ENCODE measurements at regions not wholly inside any gene's neighbourhood (a gene's known extent, or its start where the extent isn't known, plus 50 kb on each side); places are given as distances from the start of the nearest gene placed in this dataset.

DNA sequence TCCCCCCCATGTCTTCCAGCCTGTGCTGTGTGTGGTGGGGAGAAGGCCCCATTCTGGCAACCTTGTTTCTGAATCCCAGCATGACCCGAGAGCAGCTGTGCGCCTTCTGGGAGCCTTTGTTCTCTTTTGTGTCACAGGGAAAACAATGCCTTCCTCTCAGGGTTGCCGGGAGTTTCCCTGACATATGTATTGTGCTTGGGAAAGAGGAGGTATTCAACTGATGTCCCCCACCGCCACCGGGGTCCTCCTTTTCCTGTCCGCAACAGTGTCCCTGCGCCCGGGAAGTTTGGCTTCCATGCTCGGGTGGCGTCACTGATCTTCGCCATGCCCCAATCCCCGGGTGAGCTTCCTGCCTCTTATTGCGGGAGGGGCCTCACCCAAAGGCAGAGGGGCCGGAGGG is 77.5 kb upstream of the ASB18 start:
- TF ChIP-seq, protein P1, sequence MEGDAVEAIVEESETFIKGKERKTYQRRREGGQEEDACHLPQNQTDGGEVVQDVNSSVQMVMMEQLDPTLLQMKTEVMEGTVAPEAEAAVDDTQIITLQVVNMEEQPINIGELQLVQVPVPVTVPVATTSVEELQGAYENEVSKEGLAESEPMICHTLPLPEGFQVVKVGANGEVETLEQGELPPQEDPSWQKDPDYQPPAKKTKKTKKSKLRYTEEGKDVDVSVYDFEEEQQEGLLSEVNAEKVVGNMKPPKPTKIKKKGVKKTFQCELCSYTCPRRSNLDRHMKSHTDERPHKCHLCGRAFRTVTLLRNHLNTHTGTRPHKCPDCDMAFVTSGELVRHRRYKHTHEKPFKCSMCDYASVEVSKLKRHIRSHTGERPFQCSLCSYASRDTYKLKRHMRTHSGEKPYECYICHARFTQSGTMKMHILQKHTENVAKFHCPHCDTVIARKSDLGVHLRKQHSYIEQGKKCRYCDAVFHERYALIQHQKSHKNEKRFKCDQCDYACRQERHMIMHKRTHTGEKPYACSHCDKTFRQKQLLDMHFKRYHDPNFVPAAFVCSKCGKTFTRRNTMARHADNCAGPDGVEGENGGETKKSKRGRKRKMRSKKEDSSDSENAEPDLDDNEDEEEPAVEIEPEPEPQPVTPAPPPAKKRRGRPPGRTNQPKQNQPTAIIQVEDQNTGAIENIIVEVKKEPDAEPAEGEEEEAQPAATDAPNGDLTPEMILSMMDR (IDR thresholded peaks at IDR 0.05; ENCODE audit: low read depth, low read length): no peak

GRCh38 chr2:236342507-236342906 is 78.3 kb upstream of the ASB18 start:
- TF ChIP-seq, protein P1 (IDR thresholded peaks at IDR 0.05; ENCODE audit: low read depth, low read length): no peak
- no peak overlapping the region for H3K4me3 ChIP-seq (ENCODE audit: low read depth, low read length)

More for the DNA sequence above, 77.5 kb upstream of the ASB18 start:
- no peak overlapping the region for H3K4me3 ChIP-seq (ENCODE audit: low read depth, low read length)

GRCh38 chr2:236342951-236343350 is 78.7 kb upstream of the ASB18 start:
- TF ChIP-seq, protein P1 (IDR thresholded peaks at IDR 0.05; ENCODE audit: low read depth, low read length): no peak
- no peak overlapping the region for H3K4me3 ChIP-seq (ENCODE audit: low read depth, low read length)

- TF ChIP-seq, protein P1 (IDR thresholded peaks at IDR 0.05; ENCODE audit: low read depth, low read length): peak; percentile 75
- no peak overlapping the region for H3K4me3 ChIP-seq (ENCODE audit: low read depth, low read length)
These were observed 79.4 kb upstream of the ASB18 start for GRCh38 chr2:236343400-236344161.

DNA sequence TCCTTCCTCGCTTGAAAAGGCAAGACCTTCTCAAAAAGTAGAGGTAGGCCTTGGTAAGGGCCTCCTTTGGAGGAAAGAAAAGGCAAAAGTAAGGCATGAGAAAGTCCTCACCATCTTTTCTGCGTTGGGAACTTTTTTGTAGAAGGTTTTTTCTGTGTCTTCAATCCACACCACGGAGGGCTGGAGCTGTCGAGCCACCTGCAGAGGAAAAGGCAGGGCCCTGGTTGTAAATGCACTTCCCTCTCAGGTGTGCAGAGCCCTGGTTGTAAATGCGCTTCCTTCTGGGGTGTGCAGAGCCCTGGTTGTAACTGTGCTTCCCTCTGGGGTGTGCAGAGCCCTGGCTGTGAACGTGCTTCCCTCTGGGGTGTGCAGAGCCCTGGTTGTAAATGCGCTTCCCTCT is 80.2 kb upstream of the ASB18 start:
- TF ChIP-seq, protein P1 (IDR thresholded peaks at IDR 0.05; ENCODE audit: low read depth, low read length): no peak
- H3K4me3 ChIP-seq (ENCODE audit: low read depth, low read length): no peak overlapping the region

GRCh38 chr2:236345081-236345714 is 81.0 kb upstream of the ASB18 start:
- H3K4me3 ChIP-seq (ENCODE audit: low read depth, low read length): no peak overlapping the region
- TF ChIP-seq, protein P1 (IDR thresholded peaks at IDR 0.05; ENCODE audit: low read depth, low read length): no peak

- TF ChIP-seq, protein P1 (IDR thresholded peaks at IDR 0.05; ENCODE audit: low read depth, low read length): no peak
These were observed 82.2 kb upstream of the ASB18 start for GRCh38 chr2:236346366-236346765.

More at GRCh38 chr2:236346366-236346765, 82.2 kb upstream of the ASB18 start:
- H3K4me3 ChIP-seq (ENCODE audit: low read depth, low read length): no peak overlapping the region

All from WI38 (cell line).